SK-N-MC (cell line): ENCODE measurements at regions not wholly inside any gene's neighbourhood (a gene's known extent, or its start where the extent isn't known, plus 50 kb on each side); places are given as distances from the start of the nearest gene placed in this dataset.
"Not testable (repeated sequence)": the region's sequence is repeated elsewhere in the genome, so short reads cannot be mapped to it uniquely, and the experiment has no call there.

Experiments
- EZH2 ChIP-seq: fragments of 200-600 bp; sonication (generic); IDR thresholded peaks from one replicate; pipeline ENCODE4 v1.6.1; 2017; ENCODE audit warnings: antibody characterized with exemption
- POLR2AphosphoS5 ChIP-seq: IDR thresholded peaks from 2 replicates; pipeline ENCODE4 v1.6.1; 2012; ENCODE audit warnings: mild to moderate bottlenecking, low read depth, low read length, borderline replicate concordance

- not testable (repeated sequence) for TF ChIP-seq POLR2AphosphoS5, EZH2
These were observed 138.1 kb upstream of the ERV3-1 start for GRCh38 chr7:65144557-65144956.
